Activated naive CD8-positive, alpha-beta T cell treated with anti-CD3 and anti-CD28 coated beads, Interleukin-2, amount 10 ng/mL, durations not matched to agents 7 days and 5 days (primary cell): ENCODE measurements at regions not wholly inside any gene's neighbourhood (a gene's known extent, or its start where the extent isn't known, plus 50 kb on each side); places are given as distances from the start of the nearest gene placed in this dataset.

Source experiments
- ATAC-seq: fragments of 150-1000 bp; cut with Tn5 transposase; one replicate; pipeline ENCODE4 v1.10.0; 2021; ENCODE audit warnings: low read depth, moderate library complexity
- POLR2A ChIA-PET: fragments of 350-600 bp; sonication (Branson Sonifier 250); formaldehyde crosslinking; loops from one replicate; lab custom pipeline; 2021; ENCODE audit warnings: antibody characterized with exemption; lab: Charles Lee
- DNase-seq: peaks from one replicate; pipeline ENCODE4 v3.0.0; 2021
- H3K27ac Mint-ChIP-seq: one replicate; pipeline ENCODE4 v1.8.0; 2022; ENCODE audit warnings: mild to moderate bottlenecking, mixed read lengths
- H3K27me3 Mint-ChIP-seq: one replicate; pipeline ENCODE4 v1.8.0; 2022; ENCODE audit warnings: mild to moderate bottlenecking, moderate library complexity, mixed read lengths
- H3K36me3 Mint-ChIP-seq: one replicate; pipeline ENCODE4 v1.8.0; 2021; ENCODE audit warnings: mild to moderate bottlenecking, mixed read lengths
- H3K4me1 Mint-ChIP-seq: one replicate; pipeline ENCODE4 v1.8.0; 2021; ENCODE audit warnings: mixed read lengths
- H3K4me3 Mint-ChIP-seq: one replicate; pipeline ENCODE4 v1.8.0; 2022; ENCODE audit warnings: mild to moderate bottlenecking, moderate library complexity, mixed read lengths
- H3K9me3 Mint-ChIP-seq: one replicate; pipeline ENCODE4 v1.8.0; 2021; ENCODE audit warnings: mixed read lengths

DNA sequence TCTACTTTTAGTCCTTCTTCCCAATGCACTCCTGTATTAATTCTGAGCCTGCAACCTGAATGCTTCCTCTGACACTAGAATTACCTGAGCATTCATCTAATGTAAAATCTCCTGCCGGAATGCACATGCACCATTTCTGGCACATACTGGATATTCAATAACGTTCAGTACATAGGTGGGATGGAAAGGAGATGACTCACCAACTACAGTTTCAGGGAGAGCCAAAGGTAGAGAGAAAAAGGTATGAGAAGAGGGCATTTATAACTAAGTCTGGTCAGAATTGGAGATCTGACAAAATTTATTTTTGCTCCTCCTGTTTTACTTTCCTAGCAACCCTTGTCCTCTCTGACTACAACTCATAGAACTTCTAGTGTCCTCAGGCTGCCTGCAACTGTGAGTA is 1954.1 kb upstream of the CELF4 start:
- Mint-ChIP-seq H3K9me3 (no peaks in the 10 kb centered on the region), H3K27ac (no peak overlapping the region), H3K27me3 (no peaks in the 10 kb centered on the region), H3K36me3 (no peaks in the 10 kb centered on the region), H3K4me3 (no peak overlapping the region), H3K4me1 (no peaks in the 10 kb centered on the region)
- POLR2A ChIA-PET: no interaction called here
- ATAC-seq (no peak), DNase-seq (no peak)

DNA sequence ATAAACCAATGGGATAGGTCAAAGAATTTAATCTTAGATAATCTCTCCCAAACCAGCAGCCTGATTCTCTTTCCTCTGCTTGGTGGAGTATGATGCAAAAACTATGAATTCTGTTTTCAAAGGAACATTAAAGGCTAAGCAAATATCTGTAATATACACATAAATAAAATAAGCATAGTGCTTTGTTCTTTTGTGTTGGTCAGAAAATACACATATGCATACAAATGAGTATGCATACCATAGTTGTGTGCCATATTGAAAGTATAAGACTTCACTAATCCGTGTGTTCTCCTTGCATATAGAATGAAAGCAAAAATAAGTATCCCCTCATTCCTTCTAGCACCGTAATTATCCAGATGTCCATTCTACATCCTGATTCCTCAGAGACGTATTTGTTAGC is 1949.7 kb upstream of the CELF4 start:
- H3K27ac Mint-ChIP-seq: no peak overlapping the region
- H3K4me1 Mint-ChIP-seq: no peaks in the 10 kb centered on the region
- ATAC-seq (no peak), DNase-seq (no peak)
- H3K27me3 Mint-ChIP-seq: no peaks in the 10 kb centered on the region
- POLR2A ChIA-PET: no interaction called here
- peaks cover 2% of the 10 kb centered on the region for H3K9me3 Mint-ChIP-seq
- no peaks in the 10 kb centered on the region for H3K36me3 Mint-ChIP-seq
- H3K4me3 Mint-ChIP-seq: no peak overlapping the region

DNA sequence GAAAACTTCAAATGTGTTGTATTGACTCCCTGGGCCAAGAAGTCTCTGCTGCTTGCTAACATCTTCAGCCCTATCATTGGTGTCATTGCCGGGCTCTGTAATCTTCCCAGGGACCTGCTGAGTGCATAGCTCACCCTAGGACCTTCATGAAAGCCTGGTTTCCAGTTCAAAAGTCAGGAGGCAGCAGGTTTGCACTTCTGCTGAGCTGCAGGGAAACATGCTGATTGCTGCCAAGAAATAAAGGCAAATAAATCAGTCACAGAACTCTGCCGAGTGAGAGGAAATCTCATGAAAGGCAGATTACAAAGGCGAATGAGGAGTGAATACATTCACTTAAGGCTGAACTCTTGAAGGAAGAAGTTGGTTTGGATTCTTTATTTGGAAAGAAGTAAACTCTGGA is 1947.6 kb upstream of the CELF4 start:
- ATAC-seq (no peak), DNase-seq (no peak)
- Mint-ChIP-seq H3K27ac (no peak overlapping the region), H3K9me3 (peaks cover 2% of the 10 kb centered on the region), H3K27me3 (no peaks in the 10 kb centered on the region), H3K36me3 (no peaks in the 10 kb centered on the region), H3K4me1 (no peaks in the 10 kb centered on the region), H3K4me3 (no peak overlapping the region)
- POLR2A ChIA-PET: no interaction called here

DNA sequence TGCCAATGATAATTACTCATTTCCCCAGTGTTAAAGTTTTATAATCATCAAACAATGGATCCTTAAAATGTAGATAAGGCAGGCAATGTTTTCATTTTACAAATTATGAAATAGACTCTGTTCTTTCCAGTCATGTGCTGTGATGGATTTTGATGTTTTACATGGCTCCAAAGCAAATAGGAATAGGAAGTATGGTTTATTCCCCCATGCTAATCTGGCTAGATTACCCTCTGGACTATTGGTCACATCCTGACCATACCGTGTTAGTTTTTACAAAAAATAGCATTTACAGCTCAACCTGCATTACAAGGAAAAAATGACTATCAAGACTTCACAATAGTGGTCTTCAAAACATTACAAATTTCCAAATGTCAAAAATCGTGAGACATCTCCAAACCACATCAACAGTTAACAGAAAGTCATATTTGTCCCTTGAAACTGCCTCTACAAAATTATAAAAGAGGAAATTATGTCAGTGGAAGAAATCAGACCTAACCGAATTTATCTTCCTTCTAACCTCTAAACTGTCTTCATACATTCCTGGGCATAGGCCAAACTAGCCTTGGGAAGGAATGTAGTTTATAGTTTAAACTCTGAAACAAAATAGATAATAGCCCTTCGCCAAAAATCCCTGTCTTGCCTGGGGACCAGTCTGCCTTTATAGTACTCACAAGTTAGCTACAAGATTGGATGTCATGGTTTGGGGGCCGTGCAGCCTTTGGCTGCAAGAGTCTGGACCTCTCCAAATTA is 1941.2 kb upstream of the CELF4 start:
- Mint-ChIP-seq H3K4me3 (no peak overlapping the region), H3K9me3 (peaks cover 2% of the 10 kb centered on the region)
- POLR2A ChIA-PET: no interaction called here

DNA sequence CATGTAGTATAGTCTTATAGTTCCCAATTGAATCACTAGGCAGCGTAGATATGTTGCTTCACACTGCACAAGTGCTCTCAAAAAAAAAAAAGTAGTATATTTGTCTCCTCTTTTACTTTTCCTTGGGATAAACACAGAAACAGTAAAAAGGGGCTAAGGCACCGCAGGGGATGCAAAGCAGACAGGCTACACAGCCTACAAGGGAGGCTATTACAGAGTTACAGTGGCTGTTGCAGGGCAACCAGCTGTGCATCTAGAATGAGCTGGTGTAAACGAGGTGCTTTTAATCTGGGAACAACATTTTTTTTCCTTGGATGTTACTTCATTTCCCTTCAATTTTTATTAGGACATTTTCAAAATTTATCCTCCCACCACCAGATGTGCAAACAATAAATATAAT is 1934.7 kb upstream of the CELF4 start:
- peaks cover 1% of the 10 kb centered on the region for H3K9me3 Mint-ChIP-seq
- H3K4me1 Mint-ChIP-seq: no peaks in the 10 kb centered on the region
- no peak overlapping the region for H3K27ac Mint-ChIP-seq
- POLR2A ChIA-PET: no interaction called here
- no peak overlapping the region for H3K4me3 Mint-ChIP-seq
- ATAC-seq: no peak
- no peaks in the 10 kb centered on the region for H3K27me3 Mint-ChIP-seq
- DNase-seq: no peak
- no peaks in the 10 kb centered on the region for H3K36me3 Mint-ChIP-seq

More for the DNA sequence above, 1941.2 kb upstream of the CELF4 start:
- DNase-seq: no peak
- Mint-ChIP-seq H3K27me3 (no peaks in the 10 kb centered on the region), H3K36me3 (no peaks in the 10 kb centered on the region), H3K4me1 (no peaks in the 10 kb centered on the region), H3K27ac (no peak overlapping the region)
- ATAC-seq: no peak

GRCh38 chr18:39497821-39498220 is 1932.2 kb upstream of the CELF4 start:
- no peak overlapping the region for H3K27ac Mint-ChIP-seq
- no peaks in the 10 kb centered on the region for H3K27me3 Mint-ChIP-seq
- H3K4me1 Mint-ChIP-seq: no peaks in the 10 kb centered on the region
- DNase-seq (no peak), ATAC-seq (no peak)
- H3K36me3 Mint-ChIP-seq: no peaks in the 10 kb centered on the region
- no peak overlapping the region for H3K4me3 Mint-ChIP-seq
- POLR2A ChIA-PET: no interaction called here
- peaks cover 3% of the 10 kb centered on the region for H3K9me3 Mint-ChIP-seq

- H3K36me3 Mint-ChIP-seq: no peaks in the 10 kb centered on the region
- DNase-seq (no peak), ATAC-seq (no peak)
- POLR2A ChIA-PET: no interaction called here
- no peaks in the 10 kb centered on the region for H3K4me1 Mint-ChIP-seq
- no peaks in the 10 kb centered on the region for H3K27me3 Mint-ChIP-seq
- no peak overlapping the region for H3K27ac Mint-ChIP-seq
- no peak overlapping the region for H3K4me3 Mint-ChIP-seq
- peaks cover 6% of the 10 kb centered on the region for H3K9me3 Mint-ChIP-seq
These were observed 1931.4 kb upstream of the CELF4 start for GRCh38 chr18:39496986-39497385.

GRCh38 chr18:39494211-39494896 is 1928.8 kb upstream of the CELF4 start:
- DNase-seq (no peak), ATAC-seq (no peak)
- H3K4me1 Mint-ChIP-seq: no peaks in the 10 kb centered on the region
- H3K9me3 Mint-ChIP-seq: peaks cover 9% of the 10 kb centered on the region
- H3K4me3 Mint-ChIP-seq: no peak overlapping the region
- no peak overlapping the region for H3K27ac Mint-ChIP-seq
- peaks cover under 1% of the 10 kb centered on the region for H3K27me3 Mint-ChIP-seq
- no peaks in the 10 kb centered on the region for H3K36me3 Mint-ChIP-seq
- POLR2A ChIA-PET: no interaction called here

- H3K27me3 Mint-ChIP-seq: peaks cover 2% of the 10 kb centered on the region
- POLR2A ChIA-PET: no interaction called here
These were observed 1925.8 kb upstream of the CELF4 start for GRCh38 chr18:39491408-39491807.

GRCh38 chr18:39489431-39489830 is 1923.8 kb upstream of the CELF4 start:
- Mint-ChIP-seq H3K9me3 (peaks cover 8% of the 10 kb centered on the region), H3K4me1 (no peaks in the 10 kb centered on the region), H3K27me3 (peaks cover 2% of the 10 kb centered on the region), H3K36me3 (no peaks in the 10 kb centered on the region), H3K4me3 (no peak overlapping the region), H3K27ac (no peak overlapping the region)
- ATAC-seq (no peak), DNase-seq (no peak)
- POLR2A ChIA-PET: no interaction called here

More at GRCh38 chr18:39491408-39491807, 1925.8 kb upstream of the CELF4 start:
- no peak overlapping the region for H3K27ac Mint-ChIP-seq
- ATAC-seq: no peak
- H3K9me3 Mint-ChIP-seq: peaks cover 8% of the 10 kb centered on the region
- DNase-seq: no peak
- no peaks in the 10 kb centered on the region for H3K4me1 Mint-ChIP-seq
- H3K4me3 Mint-ChIP-seq: no peak overlapping the region
- H3K36me3 Mint-ChIP-seq: no peaks in the 10 kb centered on the region

DNA sequence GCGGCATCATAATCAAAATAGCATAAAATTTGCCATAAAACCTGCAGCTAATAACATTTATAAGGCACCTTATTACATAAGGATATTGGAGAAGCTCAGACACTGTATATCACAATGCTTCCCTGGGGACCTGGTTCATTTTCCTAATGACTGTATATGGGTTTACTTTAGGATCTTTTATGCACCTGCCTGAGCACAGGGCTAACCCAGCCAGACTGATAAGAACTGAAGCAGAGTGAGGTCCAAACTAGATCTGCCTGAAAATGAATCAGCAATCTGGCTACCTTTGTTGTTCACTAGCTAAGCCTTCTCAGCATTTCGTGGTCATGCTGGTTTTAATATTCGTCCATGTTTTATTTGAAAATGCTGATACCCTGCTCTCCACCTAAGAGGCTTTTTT is 1922.3 kb upstream of the CELF4 start:
- H3K27me3 Mint-ChIP-seq: peaks cover 2% of the 10 kb centered on the region
- POLR2A ChIA-PET: no interaction called here
- DNase-seq: no peak
- H3K4me3 Mint-ChIP-seq: no peak overlapping the region
- no peaks in the 10 kb centered on the region for H3K36me3 Mint-ChIP-seq
- H3K27ac Mint-ChIP-seq: no peak overlapping the region
- ATAC-seq: no peak
- H3K9me3 Mint-ChIP-seq: peaks cover 7% of the 10 kb centered on the region
- H3K4me1 Mint-ChIP-seq: no peaks in the 10 kb centered on the region

- Mint-ChIP-seq H3K4me1 (no peaks in the 10 kb centered on the region), H3K9me3 (peaks cover 3% of the 10 kb centered on the region), H3K36me3 (no peaks in the 10 kb centered on the region), H3K27ac (no peak overlapping the region), H3K27me3 (peaks cover 2% of the 10 kb centered on the region), H3K4me3 (no peak overlapping the region)
- DNase-seq (no peak), ATAC-seq (no peak)
- POLR2A ChIA-PET: no interaction called here
These were observed 1920.7 kb upstream of the CELF4 start for GRCh38 chr18:39486268-39486667.

GRCh38 chr18:39485696-39486095 is 1920.1 kb upstream of the CELF4 start:
- H3K36me3 Mint-ChIP-seq: no peaks in the 10 kb centered on the region
- no peaks in the 10 kb centered on the region for H3K4me1 Mint-ChIP-seq
- DNase-seq: no peak
- H3K9me3 Mint-ChIP-seq: peaks cover 3% of the 10 kb centered on the region
- POLR2A ChIA-PET: no interaction called here
- no peak overlapping the region for H3K27ac Mint-ChIP-seq
- no peak overlapping the region for H3K4me3 Mint-ChIP-seq
- H3K27me3 Mint-ChIP-seq: peaks cover 2% of the 10 kb centered on the region
- no peak for ATAC-seq

DNA sequence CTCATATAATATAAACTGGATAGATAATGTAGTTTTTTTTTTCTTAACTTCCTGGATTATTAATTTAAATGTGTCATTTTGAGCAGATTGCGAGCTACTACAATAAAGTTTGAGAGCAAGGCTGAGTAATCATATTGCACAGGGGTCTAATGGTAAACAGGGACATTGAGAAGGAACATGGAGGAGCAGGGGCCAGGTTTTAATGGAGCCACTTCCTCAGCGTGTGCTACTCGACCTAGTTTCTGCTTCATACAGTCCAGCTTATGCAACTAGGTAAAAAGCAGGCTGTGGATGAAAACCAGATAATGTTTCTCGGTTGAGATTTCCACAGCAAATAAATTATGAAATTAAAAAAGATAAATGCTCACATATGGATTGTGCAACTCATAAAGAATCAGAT is 1915.7 kb upstream of the CELF4 start:
- H3K4me1 Mint-ChIP-seq: no peaks in the 10 kb centered on the region
- no peak overlapping the region for H3K4me3 Mint-ChIP-seq
- H3K9me3 Mint-ChIP-seq: no peaks in the 10 kb centered on the region
- H3K27ac Mint-ChIP-seq: no peak overlapping the region
- POLR2A ChIA-PET: no interaction called here
- H3K36me3 Mint-ChIP-seq: no peaks in the 10 kb centered on the region
- DNase-seq (no peak), ATAC-seq (no peak)
- no peaks in the 10 kb centered on the region for H3K27me3 Mint-ChIP-seq
